Uterus (tissue), 2 donors: ENCODE measurements at regions not wholly inside any gene's neighbourhood (a gene's known extent, or its start where the extent isn't known, plus 50 kb on each side); places are given as distances from the start of the nearest gene placed in this dataset.

ENCODE experiments used
- POLR2A ChIP-seq, 2 donors: fragments of 450-650 bp; IDR thresholded peaks; one replicate each; pipeline ENCODE4 v1.6.1; 2016; ENCODE audit warnings: antibody characterized with exemption in 2 of 2, mild to moderate bottlenecking in 1 of 2, moderate library complexity in 1 of 2
- TF ChIP-seq, protein P1 (sequence below), 4 experiments: fragments of 200-600 bp in 2 of 4; fragments of 450-650 bp in 2 of 4; sonication (generic) in 2 of 4; IDR thresholded peaks; one replicate each; pipeline ENCODE4 v1.5.1; 2016 to 2019; ENCODE audit warnings: antibody characterized with exemption in 4 of 4, mild to moderate bottlenecking in 2 of 4, moderate library complexity in 1 of 4

GRCh38 chr6:48475275-48475674, 364.3 kb upstream of the PTCHD4 start:
- TF ChIP-seq, protein P1, sequence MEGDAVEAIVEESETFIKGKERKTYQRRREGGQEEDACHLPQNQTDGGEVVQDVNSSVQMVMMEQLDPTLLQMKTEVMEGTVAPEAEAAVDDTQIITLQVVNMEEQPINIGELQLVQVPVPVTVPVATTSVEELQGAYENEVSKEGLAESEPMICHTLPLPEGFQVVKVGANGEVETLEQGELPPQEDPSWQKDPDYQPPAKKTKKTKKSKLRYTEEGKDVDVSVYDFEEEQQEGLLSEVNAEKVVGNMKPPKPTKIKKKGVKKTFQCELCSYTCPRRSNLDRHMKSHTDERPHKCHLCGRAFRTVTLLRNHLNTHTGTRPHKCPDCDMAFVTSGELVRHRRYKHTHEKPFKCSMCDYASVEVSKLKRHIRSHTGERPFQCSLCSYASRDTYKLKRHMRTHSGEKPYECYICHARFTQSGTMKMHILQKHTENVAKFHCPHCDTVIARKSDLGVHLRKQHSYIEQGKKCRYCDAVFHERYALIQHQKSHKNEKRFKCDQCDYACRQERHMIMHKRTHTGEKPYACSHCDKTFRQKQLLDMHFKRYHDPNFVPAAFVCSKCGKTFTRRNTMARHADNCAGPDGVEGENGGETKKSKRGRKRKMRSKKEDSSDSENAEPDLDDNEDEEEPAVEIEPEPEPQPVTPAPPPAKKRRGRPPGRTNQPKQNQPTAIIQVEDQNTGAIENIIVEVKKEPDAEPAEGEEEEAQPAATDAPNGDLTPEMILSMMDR (IDR thresholded peaks at IDR 0.05): no peak
- no peak for TF ChIP-seq POLR2A (IDR thresholded peaks at IDR 0.05)
